ENCODE measurements at regions not wholly inside any gene's neighbourhood (a gene's known extent, or its start where the extent isn't known, plus 50 kb on each side); places are given as distances from the start of the nearest gene placed in this dataset.

DNA sequence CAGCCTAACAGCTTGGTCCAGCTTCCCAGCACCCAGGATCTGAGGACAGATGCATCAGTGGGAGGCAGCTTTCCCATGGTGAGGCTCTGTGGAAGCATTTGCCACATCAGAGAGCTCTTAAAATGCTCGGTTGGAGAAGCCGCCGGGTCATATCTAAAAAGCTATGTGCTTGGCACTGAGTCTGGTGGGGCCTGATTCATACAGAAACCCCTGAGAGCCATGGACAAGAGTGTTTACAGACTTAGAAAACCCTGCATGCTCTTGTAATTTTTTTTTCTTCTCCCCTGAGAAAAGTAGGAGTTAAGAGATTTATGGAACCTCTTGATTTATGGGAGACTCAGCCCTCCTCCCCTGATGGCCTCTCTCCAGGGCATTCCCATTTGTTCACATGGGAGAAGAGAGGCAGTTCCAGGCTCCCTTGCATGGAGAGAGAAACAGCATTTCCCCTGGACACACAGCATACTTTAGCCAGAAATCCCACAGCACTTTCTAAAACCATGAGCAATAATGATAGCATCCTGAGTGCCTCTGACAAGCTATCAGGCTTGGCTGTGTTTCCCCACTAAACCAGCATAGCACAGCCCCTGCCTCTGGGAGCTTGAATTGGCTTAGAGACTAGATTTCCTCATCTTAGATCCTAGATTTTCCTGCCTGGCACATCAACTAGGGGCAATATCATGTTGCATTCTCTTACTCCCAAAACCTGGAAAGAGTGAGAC, 322.1 kb upstream of the AUTS2 start:
- no peaks in the 10 kb centered on the region; the same call in 1 of the 2 replicates for H3K9me3 ChIP-seq (ENCODE audit: insufficient read depth, low read depth, low read length)
- H3K27me3 ChIP-seq (ENCODE audit: insufficient read depth, low read length, poor library complexity, severe bottlenecking): no peaks in the 10 kb centered on the region
- no peaks in the 10 kb centered on the region for H3K4me1 ChIP-seq (ENCODE audit: insufficient read depth, low read length, poor library complexity, severe bottlenecking)
- H3K9ac ChIP-seq (ENCODE audit: low read depth, low read length, poor library complexity, severe bottlenecking): no peak overlapping the region
- TF ChIP-seq EZH2phosphoT487 (IDR thresholded peaks at IDR 0.05; ENCODE audit: borderline replicate concordance) (no peak), CTCF (conservative IDR thresholded peaks at IDR 0.05; ENCODE audit: low read length) (no peak)
- H3K36me3 ChIP-seq (ENCODE audit: insufficient read depth, low read length): no peaks in the 10 kb centered on the region
- H3K9me2 ChIP-seq (replicated peaks; ENCODE audit: low read depth, low read length): no peaks in the 10 kb centered on the region
- H3K4me3 ChIP-seq (ENCODE audit: low read length, poor library complexity, severe bottlenecking): no peak overlapping the region
- no peaks in the 10 kb centered on the region for H3K79me2 ChIP-seq (ENCODE audit: insufficient read depth, low read length)
- H4K20me1 ChIP-seq (ENCODE audit: insufficient read depth, low read length, poor library complexity, severe bottlenecking): no peaks in the 10 kb centered on the region
- no peak overlapping the region for H2AFZ ChIP-seq (ENCODE audit: low read length)
- no peak overlapping the region for H3K4me2 ChIP-seq (ENCODE audit: low read depth, low read length, poor library complexity, severe bottlenecking)
- H3F3A ChIP-seq (ENCODE audit: low read depth): no peaks in the 10 kb centered on the region

- no peaks in the 10 kb centered on the region for H3K27me3 ChIP-seq (ENCODE audit: insufficient read depth, low read length, poor library complexity, severe bottlenecking)
- no peak overlapping the region for H3K4me2 ChIP-seq (ENCODE audit: low read depth, low read length, poor library complexity, severe bottlenecking)
- no peaks in the 10 kb centered on the region for H3K79me2 ChIP-seq (ENCODE audit: insufficient read depth, low read length)
- H3K36me3 ChIP-seq (ENCODE audit: insufficient read depth, low read length): no peaks in the 10 kb centered on the region
- H3K9me2 ChIP-seq (replicated peaks; ENCODE audit: low read depth, low read length): no peaks in the 10 kb centered on the region
- H3K9ac ChIP-seq (ENCODE audit: low read depth, low read length, poor library complexity, severe bottlenecking): no peak overlapping the region
- no peak overlapping the region for H3K4me3 ChIP-seq (ENCODE audit: low read length, poor library complexity, severe bottlenecking)
- H3K9me3 ChIP-seq (ENCODE audit: insufficient read depth, low read depth, low read length): no peaks in the 10 kb centered on the region; the same call in 1 of the 2 replicates
- no peaks in the 10 kb centered on the region for H3K4me1 ChIP-seq (ENCODE audit: insufficient read depth, low read length, poor library complexity, severe bottlenecking)
- H2AFZ ChIP-seq (ENCODE audit: low read length): no peak overlapping the region
- H3F3A ChIP-seq (ENCODE audit: low read depth): no peaks in the 10 kb centered on the region
- no peaks in the 10 kb centered on the region for H4K20me1 ChIP-seq (ENCODE audit: insufficient read depth, low read length, poor library complexity, severe bottlenecking)
- TF ChIP-seq CTCF (conservative IDR thresholded peaks at IDR 0.05; ENCODE audit: low read length) (no peak), EZH2phosphoT487 (IDR thresholded peaks at IDR 0.05; ENCODE audit: borderline replicate concordance) (no peak)
These were observed 320.9 kb upstream of the AUTS2 start for GRCh38 chr7:69277366-69277765.

DNA sequence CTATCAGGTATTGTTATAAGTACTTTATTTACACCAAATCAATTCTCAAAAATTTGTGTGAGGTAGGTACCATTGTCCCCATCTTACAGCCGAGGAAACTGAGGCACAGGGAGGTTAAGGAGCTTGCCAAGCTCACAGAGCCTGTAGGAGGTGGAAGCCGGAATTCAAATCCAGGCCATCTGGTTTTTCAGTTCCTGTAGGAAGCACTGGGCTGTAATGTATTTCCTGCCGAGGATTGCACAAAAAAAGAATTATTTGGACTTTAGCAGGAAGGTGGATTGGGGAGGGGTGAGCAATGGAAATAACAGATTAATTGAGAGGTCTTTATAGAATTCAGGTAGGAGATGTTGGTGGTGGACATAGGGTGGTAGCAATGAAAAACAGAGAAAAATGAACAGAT, 315.3 kb upstream of the AUTS2 start:
- no peaks in the 10 kb centered on the region for H4K20me1 ChIP-seq (ENCODE audit: insufficient read depth, low read length, poor library complexity, severe bottlenecking)
- no peaks in the 10 kb centered on the region; the same call in 1 of the 2 replicates for H3K9me3 ChIP-seq (ENCODE audit: insufficient read depth, low read depth, low read length)

More for the DNA sequence above, 315.3 kb upstream of the AUTS2 start:
- Histone ChIP-seq H3K9me2 (replicated peaks; ENCODE audit: low read depth, low read length) (no peaks in the 10 kb centered on the region), H3K4me2 (ENCODE audit: low read depth, low read length, poor library complexity, severe bottlenecking) (no peak overlapping the region), H3K4me3 (ENCODE audit: low read length, poor library complexity, severe bottlenecking) (no peak overlapping the region), H3K79me2 (ENCODE audit: insufficient read depth, low read length) (no peaks in the 10 kb centered on the region), H2AFZ (ENCODE audit: low read length) (no peak overlapping the region), H3F3A (ENCODE audit: low read depth) (no peaks in the 10 kb centered on the region), H3K27me3 (ENCODE audit: insufficient read depth, low read length, poor library complexity, severe bottlenecking) (no peaks in the 10 kb centered on the region), H3K36me3 (ENCODE audit: insufficient read depth, low read length) (no peaks in the 10 kb centered on the region), H3K4me1 (ENCODE audit: insufficient read depth, low read length, poor library complexity, severe bottlenecking) (no peaks in the 10 kb centered on the region), H3K9ac (ENCODE audit: low read depth, low read length, poor library complexity, severe bottlenecking) (no peak overlapping the region)
- no peak for TF ChIP-seq EZH2phosphoT487 (IDR thresholded peaks at IDR 0.05; ENCODE audit: borderline replicate concordance)
- no peak for TF ChIP-seq CTCF (conservative IDR thresholded peaks at IDR 0.05; ENCODE audit: low read length)
